Esophagus muscularis mucosa (tissue), 4 donors: ENCODE measurements at regions not wholly inside any gene's neighbourhood (a gene's known extent, or its start where the extent isn't known, plus 50 kb on each side); places are given as distances from the start of the nearest gene placed in this dataset.
"Not testable (repeated sequence)": the region's sequence is repeated elsewhere in the genome, so short reads cannot be mapped to it uniquely, and the experiment has no call there.

ENCODE experiments used
- DNase-seq: peaks from one replicate; pipeline ENCODE4 v3.0.0-alpha.2; 2017; ENCODE audit errors: extremely low spot score
- H3K27ac ChIP-seq, 4 donors: fragments of 200-600 bp; sonication (generic); replicated peaks in 1 of 4; 1 replicate in 3 of 4; 2 replicates in 1 of 4; pipeline ENCODE4 v1.5.1; 2016 to 2019; ENCODE audit warnings: mild to moderate bottlenecking in 1 of 4
- H3K27me3 ChIP-seq, 4 donors: fragments of 200-600 bp; sonication (generic); one replicate each; pipeline versions ENCODE4 v1.5.1 to v1.6.0; 2016 to 2019
- H3K36me3 ChIP-seq, 4 donors: fragments of 200-600 bp; sonication (generic); one replicate each; pipeline ENCODE4 v1.5.1; 2016 to 2019
- H3K4me1 ChIP-seq, 4 donors: fragments of 200-600 bp; sonication (generic); one replicate each; pipeline ENCODE4 v1.5.1; 2016 to 2019
- H3K4me3 ChIP-seq, 4 donors: fragments of 200-600 bp; sonication (generic); 1 replicate in 2 of 4; 2 replicates in 2 of 4; pipeline ENCODE4 v1.5.1; 2016 to 2019; ENCODE audit warnings: mild to moderate bottlenecking in 4 of 4, moderate library complexity in 1 of 4
- H3K9me3 ChIP-seq, 4 donors: fragments of 200-600 bp; sonication (generic); 1 replicate in 3 of 4; 2 replicates in 1 of 4; pipeline ENCODE4 v1.5.1; 2016 to 2019
- CTCF ChIP-seq, 3 experiments: fragments of 200-600 bp in 2 of 3; fragments of 450-650 bp in 1 of 3; sonication (generic) in 2 of 3; IDR thresholded peaks; one replicate each; pipeline ENCODE4 v1.5.1; 2017 to 2019; ENCODE audit warnings: antibody characterized with exemption in 3 of 3, mild to moderate bottlenecking in 2 of 3, moderate library complexity in 1 of 3
- EP300 ChIP-seq: sonication (generic); formaldehyde crosslinking; IDR thresholded peaks from one replicate; pipeline ENCODE4 v1.6.1; 2017; ENCODE audit warnings: antibody characterized with exemption
- POLR2A ChIP-seq: fragments of 450-650 bp; IDR thresholded peaks from one replicate; pipeline ENCODE4 v1.6.1; 2017; ENCODE audit warnings: antibody characterized with exemption, moderate library complexity, mild to moderate bottlenecking, low read depth
- POLR2AphosphoS5 ChIP-seq, 2 donors: sonication (generic); formaldehyde crosslinking; IDR thresholded peaks; one replicate each; pipeline ENCODE4 v1.6.1; 2017; ENCODE audit warnings: antibody characterized with exemption in 2 of 2
- WGBS: methylation state at CpG from one replicate; pipeline ENCODE4 v1.1.5; 2018; 5-methylcytosine and 5-hydroxymethylcytosine counted together
- intact Hi-C: fragments of 100-400 bp; cut with DNase I; formaldehyde crosslinking; loops from one replicate; pipeline ENCODE4 v1.15.1; 2023

- Histone ChIP-seq H3K36me3 (no peaks in the 10 kb centered on the region), H3K27me3 (no peaks in the 10 kb centered on the region), H3K4me1 (no peaks in the 10 kb centered on the region), H3K9me3 (no peaks in the 10 kb centered on the region), H3K4me3 (no peak overlapping the region), H3K27ac (no peak overlapping the region)
- 44% methylated on average over 7 of the region's 7 CpGs for WGBS
- TF ChIP-seq CTCF (IDR thresholded peaks at IDR 0.05) = no peak
- no peak for TF ChIP-seq POLR2A
- TF ChIP-seq EP300 = no peak
- no peak for TF ChIP-seq POLR2AphosphoS5 (IDR thresholded peaks at IDR 0.05)
- no peak for DNase-seq
- intact Hi-C loops = no loop called here
These were observed 628.2 kb upstream of the RBFOX1 start for GRCh38 chr16:6704306-6704930.

- Histone ChIP-seq H3K4me1 (no peaks in the 10 kb centered on the region), H3K4me3 (no peak overlapping the region), H3K27ac (no peak overlapping the region), H3K27me3 (no peaks in the 10 kb centered on the region), H3K9me3 (no peaks in the 10 kb centered on the region), H3K36me3 (no peaks in the 10 kb centered on the region)
- intact Hi-C loops = no loop called here
- TF ChIP-seq EP300 = no peak
- DNase-seq = no peak
- WGBS = 100% methylated on average over 1 of the region's 3 CpGs
These were observed 631.5 kb upstream of the RBFOX1 start for GRCh38 chr16:6701096-6701495.

- intact Hi-C loops = no loop called here
- no peaks in the 10 kb centered on the region for H3K9me3 ChIP-seq
- H3K4me3 ChIP-seq = no peak overlapping the region
- DNase-seq = no peak
- H3K27ac ChIP-seq = no peak overlapping the region
- H3K36me3 ChIP-seq = no peaks in the 10 kb centered on the region
- TF ChIP-seq EP300 (no peak), POLR2A (no peak), CTCF (IDR thresholded peaks at IDR 0.05) (no peak), POLR2AphosphoS5 (IDR thresholded peaks at IDR 0.05) (no peak)
- 59% methylated on average over 7 of the region's 7 CpGs for WGBS
- no peaks in the 10 kb centered on the region for H3K27me3 ChIP-seq
- no peaks in the 10 kb centered on the region for H3K4me1 ChIP-seq
These were observed 634.1 kb upstream of the RBFOX1 start for GRCh38 chr16:6698548-6698947.

GRCh38 chr16:6695666-6696065 is 637.0 kb upstream of the RBFOX1 start:
- intact Hi-C loops = no loop called here
- TF ChIP-seq EP300 (no peak), CTCF (IDR thresholded peaks at IDR 0.05) (no peak)
- WGBS = 49% methylated on average over 3 of the region's 3 CpGs
- H3K36me3 ChIP-seq = no peaks in the 10 kb centered on the region
- H3K27me3 ChIP-seq = no peaks in the 10 kb centered on the region
- no peaks in the 10 kb centered on the region for H3K4me1 ChIP-seq
- H3K27ac ChIP-seq = no peak overlapping the region
- DNase-seq = no peak
- no peak overlapping the region for H3K4me3 ChIP-seq
- H3K9me3 ChIP-seq = no peaks in the 10 kb centered on the region

GRCh38 chr16:6694636-6695035 is 638.0 kb upstream of the RBFOX1 start:
- H3K36me3 ChIP-seq = no peaks in the 10 kb centered on the region
- 78% methylated on average over 6 of the region's 6 CpGs for WGBS
- H3K4me3 ChIP-seq = no peak overlapping the region
- no peak for TF ChIP-seq POLR2A
- no peak for TF ChIP-seq CTCF (IDR thresholded peaks at IDR 0.05)
- TF ChIP-seq POLR2AphosphoS5 (IDR thresholded peaks at IDR 0.05) = no peak
- no peak for TF ChIP-seq EP300
- intact Hi-C loops = no loop called here
- no peaks in the 10 kb centered on the region for H3K9me3 ChIP-seq
- H3K4me1 ChIP-seq = no peaks in the 10 kb centered on the region
- DNase-seq = peak; percentile 70
- no peaks in the 10 kb centered on the region for H3K27me3 ChIP-seq
- no peak overlapping the region for H3K27ac ChIP-seq

- H3K27ac ChIP-seq, H3K27me3 ChIP-seq, H3K9me3 ChIP-seq, H3K4me1 ChIP-seq, DNase-seq, H3K36me3 ChIP-seq, H3K4me3 ChIP-seq, intact Hi-C loops: not testable (repeated sequence)
- 87% methylated on average over 2 of the region's 2 CpGs for WGBS
These were observed 639.2 kb upstream of the RBFOX1 start for GRCh38 chr16:6693418-6693817.
